DMS 273 (cell line): ENCODE measurements at regions not wholly inside any gene's neighbourhood (a gene's known extent, or its start where the extent isn't known, plus 50 kb on each side); places are given as distances from the start of the nearest gene placed in this dataset.
A peak's percentile ranks its signal among the peaks of the same experiment; 100 is the strongest.

Experiments
- DNase-seq: peaks from one replicate; lab custom pipeline; 2025; ENCODE audit not compliant: unreplicated experiment; lab: John Stamatoyannopoulos, UW

DNA sequence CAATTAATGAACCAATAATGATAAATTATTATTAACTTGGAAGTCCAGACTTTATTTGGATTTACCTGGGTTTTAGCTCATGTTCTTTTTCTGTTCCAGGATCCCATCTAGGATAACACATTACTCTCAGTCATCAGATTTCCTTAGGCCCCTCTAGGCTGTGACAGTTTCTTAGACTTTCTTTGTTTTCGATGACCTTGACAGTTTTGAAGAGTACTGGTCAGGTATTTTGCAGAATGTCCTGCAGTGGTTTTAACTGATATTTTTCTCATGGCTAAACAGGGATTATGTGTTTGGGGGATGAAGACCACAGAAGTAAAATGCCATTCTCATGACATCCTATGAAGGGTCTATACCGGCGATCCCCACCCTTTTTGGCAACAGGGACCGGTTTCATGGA is 144.0 kb downstream of the NAV1 start:
- DNase-seq = no peak

DNA sequence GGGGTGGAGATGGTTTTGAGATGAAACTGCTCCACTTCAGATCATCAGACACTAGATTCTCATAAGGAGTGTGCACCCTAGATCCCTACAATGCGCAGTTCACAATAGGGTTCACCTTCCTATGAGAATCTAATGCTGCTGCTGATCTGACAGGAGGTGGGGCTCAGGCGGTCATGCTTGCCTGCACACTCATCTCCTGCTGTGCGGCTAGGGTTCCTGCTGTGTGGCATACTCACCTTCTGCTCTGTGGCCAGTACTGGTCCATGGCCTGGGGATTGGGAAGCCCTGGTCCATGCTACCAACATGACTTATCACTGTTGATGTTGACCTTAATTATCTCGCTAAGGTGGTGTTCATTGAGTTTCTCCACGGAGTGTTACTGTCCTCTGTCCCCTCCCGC is 144.5 kb downstream of the NAV1 start:
- peak; percentile 24 for DNase-seq

DNA sequence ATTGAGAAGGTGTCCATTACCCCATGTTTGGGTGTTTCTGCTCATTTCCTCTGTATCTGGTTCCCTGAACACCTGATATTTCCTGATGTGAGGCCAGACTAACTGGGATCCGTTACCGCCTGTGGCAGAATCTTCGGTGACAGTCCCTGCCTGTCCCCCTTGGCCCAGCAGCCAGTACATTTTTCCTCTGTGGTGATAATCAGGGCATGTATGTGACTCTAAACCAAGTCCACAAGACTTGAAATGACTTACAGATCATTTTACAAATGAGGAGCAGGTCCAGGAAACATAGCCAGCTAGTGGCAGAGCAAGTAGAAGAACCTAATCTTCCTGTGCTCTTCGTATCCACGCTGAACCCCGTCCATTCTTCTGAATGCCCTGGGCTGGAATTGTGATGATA is 143.5 kb upstream of the IPO9 start:
- DNase-seq = no peak

DNA sequence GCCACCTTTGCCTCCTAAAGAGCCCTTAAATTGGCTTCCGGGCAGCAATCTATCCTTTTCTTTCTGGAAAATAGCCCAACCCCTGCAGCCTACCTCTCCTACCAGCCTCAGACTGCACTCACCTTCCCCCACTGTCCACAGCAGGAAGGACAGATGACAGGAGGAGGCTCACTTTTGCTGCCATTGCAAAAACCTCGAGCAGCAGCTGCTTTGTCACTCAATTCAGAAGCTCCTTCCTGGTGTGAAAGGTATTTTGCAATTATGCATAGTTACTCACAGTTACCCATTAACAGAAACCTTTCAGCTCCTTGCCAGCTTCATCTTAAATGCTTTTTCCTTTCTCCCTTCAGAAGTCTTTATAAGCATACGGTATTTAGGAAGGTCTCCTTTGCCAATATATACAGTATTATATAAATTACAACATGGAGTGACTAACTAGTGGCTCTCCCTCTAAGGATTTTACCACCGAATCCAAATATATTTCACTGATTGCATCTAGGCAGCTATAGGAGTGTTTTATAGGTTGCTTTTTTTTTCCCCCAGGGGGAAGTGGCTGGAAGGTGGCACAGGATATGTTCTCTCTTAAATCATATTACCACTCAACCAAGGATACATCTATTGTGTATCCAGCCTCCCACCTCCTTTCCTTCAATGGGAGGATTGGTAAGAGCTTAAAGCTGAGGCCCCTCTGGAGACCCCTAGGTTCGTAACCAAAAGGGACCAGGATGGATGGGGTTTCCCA is 142.1 kb upstream of the IPO9 start:
- DNase-seq = no peak

DNA sequence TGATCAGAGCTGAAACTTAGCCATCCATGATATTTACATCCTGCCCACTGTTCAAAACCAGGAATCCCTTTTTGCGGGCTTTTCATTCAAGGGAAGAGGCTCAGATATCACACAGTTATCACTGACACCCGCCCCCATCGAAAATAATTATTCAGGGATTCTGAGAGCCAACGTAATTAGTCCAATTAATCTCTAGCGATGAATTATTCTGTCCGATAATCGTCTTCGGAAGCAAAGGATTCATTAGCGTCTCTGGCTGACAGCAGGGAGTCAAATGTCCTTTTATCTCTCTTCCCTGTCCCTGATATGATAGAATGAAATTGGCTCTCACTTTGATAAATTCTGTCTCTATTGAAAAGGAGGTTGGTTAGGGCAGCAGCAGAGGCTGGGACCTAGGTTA is 140.4 kb upstream of the IPO9 start:
- DNase-seq = no peak

DNA sequence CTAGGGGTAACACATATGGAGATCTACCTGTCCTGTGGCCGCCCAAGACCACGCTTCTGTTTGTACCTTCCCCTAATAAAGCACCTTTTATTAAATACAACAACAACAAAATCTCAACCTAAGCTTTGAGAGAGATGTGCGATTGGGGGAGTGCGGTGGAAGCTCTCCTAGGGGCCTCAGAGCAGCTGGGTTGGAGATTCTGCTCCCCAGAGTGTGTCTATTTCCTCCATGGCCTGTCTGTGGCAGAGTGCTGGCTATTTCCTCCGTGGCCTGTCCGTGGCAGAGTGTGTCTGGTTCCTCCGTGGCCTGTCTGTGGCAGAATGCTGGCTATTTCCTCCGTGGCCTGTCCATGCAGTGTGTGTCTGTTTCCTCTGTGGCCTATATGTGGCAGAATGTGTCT is 139.3 kb upstream of the IPO9 start:
- no peak for DNase-seq

DNA sequence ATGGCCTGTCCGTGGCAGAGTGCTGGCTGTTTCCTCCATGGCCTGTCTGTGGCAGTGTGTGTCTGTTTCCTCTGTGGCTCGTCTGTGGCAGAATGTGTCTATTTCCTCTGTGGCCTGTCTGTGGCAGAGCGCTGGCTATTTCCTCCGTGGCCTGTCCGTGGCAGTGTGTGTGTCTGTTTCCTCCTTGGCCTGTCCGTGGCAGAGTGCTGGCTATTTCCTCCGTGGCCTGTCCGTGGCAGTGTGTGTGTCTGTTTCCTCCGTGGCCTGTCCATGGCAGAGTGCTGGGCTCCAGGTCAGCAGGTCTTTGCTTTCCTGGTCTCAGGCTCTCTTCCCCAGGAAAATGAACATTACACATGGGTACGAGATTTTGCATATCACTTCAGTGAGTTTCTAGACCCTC is 138.4 kb upstream of the IPO9 start:
- no peak for DNase-seq

DNA sequence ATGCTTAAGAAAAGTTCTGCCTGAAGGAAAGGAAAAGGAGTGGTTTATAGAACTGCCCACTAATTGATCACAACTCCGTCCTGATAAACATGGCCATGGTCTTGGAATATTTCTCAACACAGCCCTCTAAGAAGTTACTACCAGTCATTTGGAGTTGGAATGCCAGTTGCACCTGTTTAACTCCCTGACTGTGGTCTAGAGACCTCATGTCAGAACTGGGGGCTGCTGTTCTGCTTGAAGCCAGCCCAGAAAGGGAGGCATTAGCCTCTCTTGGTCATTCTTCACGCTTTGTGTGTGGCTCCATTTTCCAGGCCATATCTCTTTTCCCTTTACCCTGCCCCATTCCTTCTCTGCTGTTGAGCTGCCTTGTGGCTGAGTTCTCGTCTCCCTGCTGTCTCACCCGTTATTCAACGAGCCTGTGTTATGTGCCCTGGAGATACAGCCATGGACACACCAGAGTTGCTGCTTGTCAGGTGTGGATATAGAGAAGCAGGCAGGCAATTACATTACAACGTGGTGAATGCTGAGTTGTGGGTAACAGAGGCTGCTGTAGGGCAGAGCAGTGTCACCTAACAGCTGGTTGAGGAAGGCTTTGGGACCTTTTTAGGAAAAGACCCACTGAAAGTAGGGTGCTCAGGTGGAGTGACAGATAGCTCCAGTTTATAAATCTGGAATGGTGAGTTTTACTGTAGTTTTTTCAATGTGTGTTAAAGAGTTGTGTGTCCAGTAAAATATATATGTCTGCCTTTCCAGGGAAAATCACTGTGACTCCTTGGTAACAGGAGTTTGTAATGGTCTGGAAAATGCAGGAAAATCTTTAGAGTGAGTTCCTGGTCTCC is 137.0 kb upstream of the IPO9 start:
- DNase-seq = no peak

DNA sequence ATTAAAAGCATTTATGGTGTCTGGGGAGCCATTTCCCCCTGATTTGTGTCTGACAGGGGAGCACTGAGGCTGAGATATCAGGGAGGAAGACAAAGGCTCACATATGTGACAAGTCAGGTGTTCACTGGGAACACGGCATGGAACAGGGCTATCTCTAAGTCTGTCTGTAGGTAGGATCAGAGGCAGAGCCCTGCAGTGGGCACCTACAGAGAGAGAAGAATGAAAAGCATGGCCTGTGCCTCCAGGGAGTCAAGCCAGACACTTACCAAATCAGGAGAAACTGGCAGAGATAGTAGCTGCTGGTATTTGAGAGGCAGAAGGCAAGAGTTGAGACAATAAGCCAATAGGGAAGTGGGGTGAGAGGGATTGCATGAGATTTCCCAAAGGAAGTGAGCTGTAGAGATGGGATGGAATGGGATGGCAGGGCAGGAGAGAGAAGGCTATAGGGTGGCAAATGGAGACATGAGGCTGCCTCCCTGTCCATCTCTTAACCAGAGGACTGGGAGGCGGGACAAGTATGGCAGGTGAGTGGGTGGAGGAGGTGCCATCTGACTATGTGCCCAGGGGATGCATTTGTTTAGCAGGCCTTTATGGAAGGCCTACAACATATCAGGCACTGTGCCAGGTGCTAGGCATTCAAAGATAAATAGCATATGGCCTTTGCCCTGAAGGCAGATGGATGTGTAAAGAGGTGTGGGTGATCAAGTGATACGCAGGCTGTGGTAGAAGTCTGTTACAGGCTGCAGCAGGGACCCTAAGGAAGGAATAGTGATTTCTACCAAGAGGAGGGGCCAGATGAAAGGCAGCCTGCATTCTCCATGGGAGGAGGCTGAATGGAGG is 136.2 kb upstream of the IPO9 start:
- DNase-seq = peak; percentile 98

DNA sequence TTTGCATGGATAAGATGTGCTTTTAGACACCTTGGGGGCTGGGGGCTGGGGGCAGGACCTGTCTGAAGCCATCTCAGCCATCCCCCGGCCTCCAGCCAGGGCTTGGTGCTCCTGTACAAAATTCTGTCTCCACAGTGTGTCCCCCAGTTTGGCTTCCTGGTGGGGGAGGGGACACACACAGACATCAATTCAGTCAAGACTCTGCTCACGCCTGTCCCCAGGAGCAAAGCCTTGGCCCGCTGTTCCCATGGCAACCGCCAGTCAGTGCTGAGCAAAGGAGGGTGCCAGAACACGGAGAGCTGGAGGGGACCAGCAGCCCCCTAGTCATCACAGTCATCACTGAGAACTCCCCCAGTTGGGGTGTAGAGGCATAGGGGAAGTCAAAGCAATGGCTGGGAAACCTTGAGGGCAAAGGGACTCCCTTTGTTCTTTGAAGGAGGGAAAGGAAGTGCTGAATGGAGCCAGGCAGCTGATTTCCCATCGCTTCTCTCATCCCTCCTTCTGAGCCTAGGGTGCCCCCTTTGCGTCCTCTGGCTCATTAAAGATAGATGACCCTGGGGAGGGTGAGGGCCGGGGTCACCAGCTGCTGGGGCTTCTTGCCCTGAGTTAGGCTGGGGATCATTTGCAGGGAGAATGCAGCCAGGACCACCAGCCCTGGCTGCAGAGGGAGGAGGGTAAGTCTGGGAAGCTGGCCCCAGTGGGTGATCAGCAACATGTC is 134.9 kb upstream of the IPO9 start:
- DNase-seq = peak; percentile 60

DNA sequence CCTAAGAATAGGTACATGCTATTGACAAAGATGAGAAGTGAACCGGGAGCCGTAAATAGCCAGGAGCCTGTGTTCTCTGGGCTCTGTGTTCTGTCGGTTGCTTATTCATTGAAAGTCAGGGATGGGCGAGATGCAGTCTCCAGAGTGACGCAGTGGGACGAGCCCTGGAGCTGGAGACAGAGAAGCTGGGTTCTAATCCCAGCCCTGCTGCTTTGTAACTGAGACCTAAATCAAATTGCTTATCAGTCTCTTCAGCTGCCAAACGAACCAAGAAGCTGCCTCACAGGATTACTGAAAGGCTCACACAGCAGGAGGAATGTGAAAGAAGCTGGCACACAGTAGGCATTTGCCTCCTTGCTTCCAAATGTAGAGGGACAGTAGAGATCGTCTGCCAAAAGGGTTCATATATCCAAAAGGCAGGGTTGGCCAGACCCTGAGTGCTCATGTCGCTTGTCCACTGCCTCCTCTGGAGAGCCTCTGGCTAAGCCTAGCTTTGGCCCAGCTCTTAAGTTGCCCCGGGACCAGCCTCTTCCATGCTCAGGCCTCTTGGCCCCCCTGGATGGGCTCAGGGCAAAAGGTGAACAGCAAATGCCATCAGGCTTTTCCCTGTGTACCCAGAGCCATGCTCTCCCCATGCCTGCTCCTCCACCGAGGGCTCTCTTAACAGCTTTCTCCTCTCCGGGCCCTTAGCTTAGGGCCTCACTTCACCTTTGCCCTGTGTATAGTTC is 134.2 kb upstream of the IPO9 start:
- no peak for DNase-seq

DNA sequence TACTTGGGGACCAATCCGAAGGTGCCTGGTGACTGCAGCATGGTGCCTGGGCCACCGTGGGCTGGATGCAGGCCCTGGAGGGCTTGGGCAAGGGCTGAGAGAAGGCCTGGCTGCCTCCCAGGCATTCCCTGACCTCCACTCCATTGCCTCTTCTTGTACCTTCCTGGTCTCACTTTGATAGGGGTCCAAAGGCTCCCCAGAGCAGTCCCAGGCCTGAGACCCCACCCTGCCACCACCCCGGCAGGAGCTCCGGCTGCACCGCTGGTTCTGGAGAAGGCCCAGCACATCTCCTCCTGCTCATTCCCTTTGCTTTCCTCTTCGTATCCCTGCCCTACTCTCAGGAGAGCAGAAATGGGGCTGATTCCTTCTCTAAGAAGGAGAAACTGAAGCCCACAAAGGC is 133.3 kb upstream of the IPO9 start:
- no peak for DNase-seq

DNA sequence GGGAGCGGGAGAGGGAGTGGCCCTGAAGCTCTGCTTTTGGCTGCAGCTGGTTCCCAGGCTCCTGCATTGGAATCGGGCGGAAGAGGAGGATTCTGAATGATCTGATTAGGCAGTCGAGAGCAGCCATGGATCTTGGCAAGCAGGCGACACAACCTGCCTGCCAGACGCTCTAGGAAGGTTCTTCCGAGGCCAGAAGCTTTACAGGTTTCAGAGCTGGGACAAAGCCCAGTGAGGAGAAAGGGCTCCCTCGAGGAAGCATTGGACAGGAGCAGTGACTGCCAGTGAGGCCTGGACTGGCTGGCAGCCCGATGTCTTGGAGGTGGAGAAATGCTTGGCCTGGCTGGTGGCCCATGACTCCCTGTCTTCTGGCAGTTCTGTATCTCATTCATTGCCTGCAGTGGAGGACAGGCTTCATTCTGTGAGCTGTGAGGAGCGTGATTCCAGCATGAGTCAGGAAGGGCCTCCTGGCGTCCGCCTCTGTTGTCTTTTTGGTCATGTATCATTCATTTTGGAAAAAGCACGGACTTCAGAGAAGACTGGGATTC is 132.7 kb upstream of the IPO9 start:
- DNase-seq = peak; percentile 85

DNA sequence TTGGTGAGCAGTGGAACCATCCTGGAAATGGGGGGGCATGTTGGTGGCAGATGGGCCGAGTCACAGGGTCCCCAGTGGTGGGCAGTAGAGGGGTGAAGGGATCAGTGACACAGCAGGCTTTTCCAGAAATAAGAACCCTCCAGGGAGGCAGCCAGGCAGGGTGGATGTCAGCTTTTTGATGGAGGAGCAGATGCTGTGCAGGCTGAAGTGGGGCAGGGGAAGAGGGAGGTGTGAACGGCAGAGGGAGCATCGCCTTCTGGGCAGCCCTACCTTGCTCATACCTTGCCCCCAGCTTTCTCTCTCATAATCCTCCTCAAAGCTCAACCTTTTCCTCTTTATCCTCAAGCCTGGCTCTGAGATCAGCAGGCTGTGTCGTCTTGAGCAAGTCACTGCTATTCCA is 131.8 kb upstream of the IPO9 start:
- peak; percentile 47 for DNase-seq

DNA sequence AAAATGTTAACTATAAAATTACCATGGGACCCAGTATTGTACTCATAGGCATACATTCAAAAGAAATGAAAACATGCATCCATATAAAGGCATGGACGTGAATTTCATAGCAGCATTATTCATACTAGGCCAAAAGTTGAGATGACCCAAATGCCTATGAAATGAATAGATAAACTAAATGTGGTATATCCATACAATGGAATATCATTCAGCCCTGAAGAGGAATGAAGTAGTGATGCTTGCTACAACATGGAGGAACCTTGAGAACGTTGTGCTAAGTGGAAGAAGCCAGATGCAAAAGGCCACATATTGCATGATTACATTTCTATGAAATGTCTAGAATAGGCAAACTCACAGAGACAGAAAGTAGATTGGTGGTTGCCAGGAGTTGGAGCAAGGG is 127.1 kb upstream of the IPO9 start:
- DNase-seq = no peak

DNA sequence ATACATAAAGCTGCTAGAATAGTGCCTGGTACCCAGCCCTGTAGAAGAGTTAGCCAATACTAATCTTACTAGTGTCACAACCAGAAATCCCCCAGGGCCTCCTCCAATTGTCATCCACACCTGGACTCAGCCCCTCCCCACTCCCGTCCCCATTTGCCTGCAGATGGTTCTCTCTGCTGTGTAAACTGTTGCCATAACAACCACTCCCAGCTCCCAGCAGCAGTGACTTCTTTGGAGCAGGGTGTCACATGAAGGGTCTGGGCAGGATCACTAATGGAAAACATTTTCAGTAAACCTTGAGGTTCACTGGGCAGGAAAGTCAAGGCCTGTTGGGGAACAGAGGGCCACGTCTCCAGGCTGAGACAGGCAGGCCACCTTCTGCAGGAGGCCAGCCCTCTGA is 126.0 kb upstream of the IPO9 start:
- peak; percentile 93 for DNase-seq

DNA sequence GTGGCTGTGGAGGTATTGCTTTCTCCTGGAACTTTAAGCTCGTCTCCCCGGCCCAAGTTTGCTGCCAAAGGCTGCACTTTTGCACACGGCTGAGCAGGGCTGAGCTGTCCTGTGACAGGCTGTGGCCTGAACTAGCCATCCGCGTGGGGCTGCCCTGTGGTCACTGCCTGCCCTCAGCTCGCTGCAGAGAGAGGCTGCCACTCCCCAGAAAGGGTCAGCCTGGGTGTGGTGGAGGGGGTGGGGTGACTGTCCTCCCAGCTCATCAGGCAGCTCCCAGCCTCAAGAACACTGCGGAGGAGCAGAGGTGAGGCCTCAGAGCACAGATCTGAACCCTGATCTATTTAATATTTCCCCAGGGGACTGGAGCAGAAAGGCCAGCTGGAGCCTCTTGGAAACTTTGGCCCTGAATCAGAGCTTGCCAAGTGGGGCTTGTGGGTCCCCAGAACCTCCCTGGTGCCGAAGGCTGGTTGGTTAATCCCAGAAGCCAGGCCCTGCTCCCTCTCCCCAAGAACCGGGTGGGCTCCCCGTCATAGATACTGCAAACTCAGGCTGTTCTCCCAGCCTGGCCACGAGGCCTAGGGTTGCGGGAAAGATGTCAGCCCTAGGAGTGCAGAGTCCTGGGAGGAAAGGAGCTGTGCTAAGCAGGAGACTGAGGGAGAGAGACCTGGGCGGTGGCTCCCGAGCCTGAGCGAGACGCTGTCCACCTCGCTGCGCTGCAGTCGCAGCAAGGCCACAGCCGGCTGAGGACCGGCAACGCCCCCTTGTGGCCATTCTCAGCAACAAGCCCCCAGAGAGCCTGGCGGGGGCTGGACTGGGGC is 125.1 kb upstream of the IPO9 start:
- peak; percentile 94 for DNase-seq

DNA sequence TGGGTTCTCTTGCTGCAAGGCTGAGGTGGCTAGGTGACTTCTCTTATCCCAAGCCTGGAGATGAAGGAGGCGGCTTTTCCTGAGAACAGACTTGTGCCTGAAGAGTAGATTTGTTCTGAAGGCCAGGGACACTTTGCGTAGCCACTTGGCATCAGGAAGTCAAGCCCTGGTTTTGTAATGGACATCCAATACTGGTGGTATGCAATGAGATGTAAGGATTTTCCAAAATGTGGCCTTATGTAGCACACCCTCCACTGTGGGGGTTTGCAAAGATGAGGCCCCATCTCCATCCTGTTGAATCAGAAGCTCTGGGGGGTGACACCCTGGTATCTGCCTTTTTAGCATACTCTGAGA is 124.5 kb upstream of the IPO9 start:
- DNase-seq = no peak

DNA sequence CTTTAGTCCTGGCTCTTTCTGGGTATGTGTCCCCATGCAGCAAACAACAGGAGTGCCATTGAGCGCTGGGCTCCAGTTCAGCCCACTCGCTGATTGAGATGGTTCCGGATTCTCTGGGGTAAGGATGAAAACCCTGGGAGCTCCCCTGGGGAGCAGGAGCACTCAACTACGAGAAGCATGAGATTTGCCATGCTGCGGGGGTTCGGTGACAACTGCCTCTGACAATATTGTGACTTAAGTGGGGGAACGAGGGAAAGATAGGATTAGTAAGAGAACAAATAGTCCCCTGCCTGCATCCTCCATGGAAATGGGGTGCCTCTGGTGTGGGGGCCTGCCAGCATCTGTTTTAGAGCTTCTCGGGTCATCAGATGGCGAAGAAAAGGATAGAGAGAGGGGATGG is 123.6 kb upstream of the IPO9 start:
- DNase-seq = no peak
